ENCODE measurements at regions not wholly inside any gene's neighbourhood (a gene's known extent, or its start where the extent isn't known, plus 50 kb on each side); places are given as distances from the start of the nearest gene placed in this dataset.
A peak's percentile ranks its signal among the peaks of the same experiment; 100 is the strongest.

- peak in 2 of 4 experiments; percentile 22 to 32 for DNase-seq
These were observed 228.2 kb downstream of the TBL1XR1 start for GRCh38 chr3:176969066-176969465.

- no peak for DNase-seq
These were observed 228.7 kb downstream of the TBL1XR1 start for GRCh38 chr3:176968631-176969030.

GRCh38 chr3:176967522-176967921 lies 229.8 kb downstream of the TBL1XR1 start:
- DNase-seq = no peak

GRCh38 chr3:176964661-176965060 lies 232.6 kb downstream of the TBL1XR1 start:
- peak; percentile 46 to 77 (median 62) for DNase-seq

- DNase-seq = no peak
These were observed 235.4 kb downstream of the TBL1XR1 start for GRCh38 chr3:176961916-176962315.

- no peak for DNase-seq
These were observed 237.4 kb downstream of the TBL1XR1 start for GRCh38 chr3:176959867-176960266.

- no peak for DNase-seq
These were observed 238.7 kb downstream of the TBL1XR1 start for GRCh38 chr3:176958560-176958959.

- DNase-seq = no peak
These were observed 242.8 kb downstream of the TBL1XR1 start for GRCh38 chr3:176954517-176954916.

GRCh38 chr3:176953106-176954060 lies 243.9 kb downstream of the TBL1XR1 start:
- no peak for DNase-seq

GRCh38 chr3:176951586-176952292 lies 245.5 kb downstream of the TBL1XR1 start:
- no peak for DNase-seq

GRCh38 chr3:176951144-176951543 lies 246.1 kb downstream of the TBL1XR1 start:
- DNase-seq = no peak

- no peak for DNase-seq
These were observed 246.5 kb downstream of the TBL1XR1 start for GRCh38 chr3:176950743-176951142.

- DNase-seq = no peak
These were observed 249.1 kb downstream of the TBL1XR1 start for GRCh38 chr3:176948151-176948550.

- no peak for DNase-seq
These were observed 251.1 kb downstream of the TBL1XR1 start for GRCh38 chr3:176946202-176946601.

GRCh38 chr3:176942305-176942704 lies 255.0 kb downstream of the TBL1XR1 start:
- DNase-seq = no peak

GRCh38 chr3:176941689-176942088 lies 255.6 kb downstream of the TBL1XR1 start:
- DNase-seq = no peak

GRCh38 chr3:176939022-176939817 lies 258.1 kb downstream of the TBL1XR1 start:
- DNase-seq = peak; percentile 52 to 81 (median 70)

GRCh38 chr3:176937994-176938393 lies 259.3 kb downstream of the TBL1XR1 start:
- DNase-seq = no peak

GRCh38 chr3:176937541-176937940 lies 259.7 kb downstream of the TBL1XR1 start:
- DNase-seq = no peak

- DNase-seq = no peak
These were observed 261.9 kb downstream of the TBL1XR1 start for GRCh38 chr3:176935194-176935888.

- no peak for DNase-seq
These were observed 262.6 kb downstream of the TBL1XR1 start for GRCh38 chr3:176934698-176935097.

- DNase-seq = no peak
These were observed 263.6 kb downstream of the TBL1XR1 start for GRCh38 chr3:176933704-176934103.

All from suppressor macrophage (primary cell).